Eye (tissue), 1 donor: ENCODE measurements at regions not wholly inside any gene's neighbourhood (a gene's known extent, or its start where the extent isn't known, plus 50 kb on each side); places are given as distances from the start of the nearest gene placed in this dataset.
A peak's percentile ranks its signal among the peaks of the same experiment; 100 is the strongest.
"Not testable (repeated sequence)": the region's sequence is repeated elsewhere in the genome, so short reads cannot be mapped to it uniquely, and the experiment has no call there.

Experiments used
- DNase-seq: peaks from one replicate; pipeline ENCODE4 v3.0.0-alpha.2; 2015

DNA sequence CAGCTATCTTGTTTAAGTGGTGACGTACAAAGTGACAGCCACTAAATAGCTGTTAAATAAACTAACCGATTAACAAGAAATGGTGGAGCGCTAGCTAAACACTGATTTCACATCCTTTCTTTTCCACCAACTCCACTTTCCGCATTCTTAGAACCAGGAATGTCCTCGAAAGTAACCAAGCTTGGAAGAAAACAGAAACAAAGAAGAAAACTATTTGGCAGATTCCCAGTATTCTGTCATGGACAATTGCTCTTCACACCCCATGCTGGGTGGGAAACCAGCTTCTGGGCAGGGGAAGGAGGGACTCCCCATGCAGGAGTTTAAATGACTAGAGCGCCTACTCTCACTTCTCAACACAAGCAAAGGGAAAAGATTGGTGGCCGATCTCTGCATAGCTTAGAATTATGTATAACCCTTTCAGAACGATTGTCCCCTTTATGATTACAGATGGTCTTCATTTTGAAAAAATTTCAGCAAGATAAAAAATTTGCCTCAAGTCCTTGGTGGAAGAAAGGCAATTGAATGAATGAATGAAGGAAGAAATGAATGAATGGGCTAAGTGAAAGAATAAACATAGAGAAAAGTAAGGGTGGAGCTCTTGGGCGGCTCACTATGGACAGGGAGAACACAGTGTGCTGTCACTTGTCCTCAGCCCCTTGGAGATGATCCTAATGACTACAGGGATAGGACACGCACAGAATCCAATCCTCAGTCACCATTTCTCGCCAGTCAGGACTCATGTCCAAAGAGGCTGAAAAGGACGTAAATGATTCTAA lies 148.7 kb upstream of the NEDD9 start:
- peak; percentile 33 for DNase-seq

DNA sequence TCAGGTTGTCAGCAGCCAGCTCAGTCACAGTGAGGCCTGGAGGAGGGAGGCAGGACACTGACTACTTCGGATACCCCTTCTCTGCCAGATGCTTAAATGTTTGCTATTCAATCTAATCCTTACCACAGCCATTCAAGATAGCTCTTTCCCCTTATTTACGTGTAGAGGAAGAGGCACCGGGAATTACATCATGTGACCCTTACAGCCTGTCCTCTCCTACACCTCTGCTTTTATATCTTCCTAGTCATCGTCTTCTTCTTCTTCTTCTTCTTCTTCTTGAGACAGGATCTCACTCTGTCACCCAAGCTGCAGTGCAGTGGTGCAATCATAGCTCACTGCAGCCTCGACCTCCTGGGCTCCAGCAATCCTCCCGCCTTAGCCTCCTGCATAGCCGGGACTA lies 148.1 kb upstream of the NEDD9 start:
- DNase-seq = no peak

DNA sequence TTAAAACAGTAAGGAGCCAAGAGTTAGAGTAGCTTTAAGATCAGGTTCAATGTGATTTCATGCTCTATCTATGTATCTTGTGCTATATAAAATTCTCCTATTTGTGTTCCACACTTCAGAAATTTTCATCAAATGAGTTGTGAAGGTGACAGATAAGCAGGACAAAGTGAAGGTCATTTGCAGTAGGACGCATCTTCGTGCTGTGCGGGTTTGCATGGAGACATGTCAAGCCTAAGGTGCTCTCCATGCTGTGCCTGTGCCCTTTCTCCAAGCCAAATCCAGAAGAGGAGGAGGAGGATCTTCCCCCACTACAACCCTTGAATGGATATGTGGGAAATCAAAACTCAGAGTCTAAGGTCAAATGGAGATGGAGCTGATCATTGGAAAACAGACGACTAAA lies 147.3 kb upstream of the NEDD9 start:
- DNase-seq = no peak

DNA sequence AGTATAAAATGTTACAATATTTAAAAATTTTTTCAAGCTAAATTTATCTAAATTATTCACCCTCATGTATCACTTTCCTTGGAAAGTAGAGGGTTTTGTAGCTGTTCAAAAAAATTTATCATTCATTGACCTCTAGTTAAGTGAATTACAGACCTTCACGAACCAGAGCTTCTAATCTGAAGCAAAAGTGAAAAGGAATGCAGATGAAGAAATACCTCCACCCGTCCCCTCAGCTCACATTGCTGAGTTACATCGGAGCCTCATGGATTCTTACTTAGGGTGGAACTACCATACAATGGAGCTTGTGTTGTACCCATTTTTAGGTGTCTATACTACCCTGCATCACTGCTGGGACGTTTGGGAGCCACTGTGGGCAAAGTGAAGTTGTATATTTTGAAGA lies 146.2 kb upstream of the NEDD9 start:
- no peak for DNase-seq

DNA sequence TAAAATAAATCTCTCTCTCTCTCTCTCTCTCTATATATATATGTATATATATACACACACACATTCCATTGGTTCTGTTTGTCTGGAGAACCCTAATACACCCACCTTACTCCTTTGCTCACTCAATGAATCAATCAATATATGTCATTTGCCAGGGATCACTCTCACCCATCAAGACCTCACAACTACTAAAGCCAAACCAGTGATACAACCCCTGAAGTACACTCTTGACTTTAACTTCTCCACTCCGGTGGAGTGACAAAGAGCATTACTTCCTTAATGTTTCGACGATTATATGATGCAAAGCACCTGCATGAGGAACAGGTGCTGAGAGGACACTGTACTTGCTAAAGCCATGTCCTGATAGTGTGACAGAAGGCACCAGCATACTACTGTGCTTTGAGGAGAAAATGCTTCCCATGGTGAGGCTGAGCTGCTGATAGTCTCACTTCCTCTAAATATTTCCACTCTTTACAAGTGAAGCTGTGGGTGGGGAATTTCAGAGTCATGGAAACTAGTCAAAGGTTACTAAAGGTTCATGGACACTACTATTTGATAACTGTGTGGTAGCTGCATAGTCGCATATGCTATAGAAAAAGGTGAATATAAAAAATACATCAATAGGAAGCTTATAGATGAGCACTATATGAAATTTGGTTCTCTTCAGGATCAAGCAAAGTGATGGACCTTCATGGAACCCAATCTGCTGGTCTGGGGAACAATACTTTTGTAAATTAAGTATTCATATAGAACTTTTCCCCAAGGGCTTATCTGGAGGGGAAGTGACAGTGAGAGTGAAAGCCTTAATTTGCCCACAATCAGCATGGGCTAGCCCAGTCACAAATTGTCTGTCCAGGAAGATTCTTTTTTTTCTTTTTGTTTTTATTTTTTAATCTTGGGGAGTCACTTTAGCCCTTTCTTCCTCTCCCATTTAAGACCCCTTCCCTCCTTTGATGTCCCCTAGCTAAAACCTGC lies 141.9 kb upstream of the NEDD9 start:
- DNase-seq = no peak

DNA sequence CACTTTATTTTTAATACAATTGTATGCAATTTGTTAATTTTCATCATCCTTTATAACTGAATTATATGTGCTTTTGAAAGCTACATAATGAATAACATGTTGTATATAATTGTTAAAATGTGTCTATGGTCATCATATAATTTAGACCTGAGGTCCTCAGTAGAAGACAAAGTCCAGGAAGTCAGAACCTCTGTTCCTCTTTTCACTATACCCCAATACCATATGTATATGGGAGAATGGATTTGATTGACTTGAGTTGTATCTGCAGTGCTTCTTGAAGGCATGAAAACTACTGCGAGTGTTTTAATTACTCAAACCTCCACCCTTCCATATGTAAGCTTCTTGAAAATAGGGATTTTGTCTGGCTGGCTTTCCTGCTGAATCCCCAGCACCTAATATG lies 140.7 kb upstream of the NEDD9 start:
- no peak for DNase-seq

DNA sequence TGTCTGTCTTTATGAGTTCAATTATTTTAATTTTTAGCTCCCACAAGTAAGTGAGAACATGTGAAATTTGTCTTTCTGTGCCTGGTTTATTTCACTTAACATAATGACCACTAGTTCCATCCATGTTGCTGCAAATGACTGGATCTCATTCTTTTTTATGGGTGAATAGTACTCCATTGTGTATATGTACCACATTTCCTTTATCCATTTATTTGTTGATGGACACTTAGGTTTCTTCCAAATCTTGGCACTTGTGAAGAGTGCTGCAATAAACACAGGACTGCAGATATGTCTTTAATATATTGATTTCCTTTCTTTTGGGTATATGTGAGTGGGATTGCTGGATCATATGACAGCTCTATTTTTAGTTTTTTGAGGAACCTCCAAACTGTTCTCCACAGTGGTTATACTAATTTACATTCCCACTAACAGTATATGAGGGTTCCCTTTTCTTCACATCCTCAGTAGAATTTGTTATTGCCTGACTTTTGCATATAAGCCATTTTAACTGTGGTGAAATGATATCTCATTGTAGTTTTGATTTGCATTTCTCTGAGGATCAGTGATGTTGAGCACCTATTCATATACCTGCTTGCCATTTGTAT lies 139.8 kb upstream of the NEDD9 start:
- not testable (repeated sequence) for DNase-seq

DNA sequence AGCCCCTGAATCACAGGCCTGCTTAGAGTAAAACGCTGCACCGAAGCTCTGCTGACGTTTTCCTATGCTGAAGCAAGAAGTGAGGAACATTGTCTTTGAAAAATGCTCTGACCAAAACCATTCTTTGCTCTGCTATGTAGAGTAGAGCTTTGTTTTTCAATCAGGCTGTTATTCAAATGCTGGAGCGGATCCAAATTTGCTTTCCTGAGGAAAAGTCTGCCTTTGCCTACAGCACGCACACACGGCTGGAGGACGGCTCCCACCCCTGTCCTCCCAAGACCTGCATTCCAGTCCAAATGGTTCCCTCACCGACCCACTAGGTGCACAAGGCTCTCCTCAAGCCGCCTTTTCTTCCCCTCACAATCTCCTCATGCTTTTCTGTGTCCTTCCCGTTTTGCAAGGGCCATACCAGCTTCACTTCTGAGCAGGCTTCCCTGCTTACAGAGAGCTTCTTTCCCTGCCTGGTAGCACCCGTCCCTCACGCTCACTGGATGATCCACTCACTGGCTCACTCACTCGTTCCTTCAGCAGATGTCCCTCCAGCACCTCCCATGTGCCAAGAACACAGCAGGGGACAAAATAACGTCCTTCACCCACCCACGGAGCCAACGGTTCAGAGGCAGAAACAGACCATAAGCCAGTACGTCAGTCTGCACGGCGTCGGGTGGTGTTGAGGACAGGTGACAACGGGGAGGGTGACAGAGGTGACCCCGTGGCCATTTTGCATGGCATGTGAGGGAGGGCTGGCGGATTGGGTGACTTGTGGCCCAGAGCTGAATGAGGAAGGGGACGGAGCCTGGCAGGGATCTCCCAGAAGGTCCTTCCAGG lies 137.9 kb upstream of the NEDD9 start:
- DNase-seq = no peak

DNA sequence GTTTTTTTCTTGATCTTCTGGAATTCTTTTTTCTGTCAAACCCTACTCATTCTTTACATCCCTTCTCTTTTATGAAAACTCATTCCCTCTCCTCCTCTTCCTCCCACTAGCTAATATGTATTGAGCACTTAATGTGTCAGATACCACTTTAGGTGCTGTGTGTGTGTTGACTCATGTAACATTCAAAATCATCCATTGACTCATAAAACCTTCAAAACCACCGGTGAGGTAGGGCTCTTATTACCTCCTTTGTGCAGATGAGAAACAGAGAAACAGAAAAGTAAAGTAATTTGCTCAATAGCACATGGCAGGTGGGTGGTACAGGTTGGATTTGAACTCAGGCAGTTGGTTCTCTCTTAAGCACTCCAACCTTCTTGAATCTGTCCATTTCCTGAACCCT lies 136.3 kb upstream of the NEDD9 start:
- DNase-seq = no peak

DNA sequence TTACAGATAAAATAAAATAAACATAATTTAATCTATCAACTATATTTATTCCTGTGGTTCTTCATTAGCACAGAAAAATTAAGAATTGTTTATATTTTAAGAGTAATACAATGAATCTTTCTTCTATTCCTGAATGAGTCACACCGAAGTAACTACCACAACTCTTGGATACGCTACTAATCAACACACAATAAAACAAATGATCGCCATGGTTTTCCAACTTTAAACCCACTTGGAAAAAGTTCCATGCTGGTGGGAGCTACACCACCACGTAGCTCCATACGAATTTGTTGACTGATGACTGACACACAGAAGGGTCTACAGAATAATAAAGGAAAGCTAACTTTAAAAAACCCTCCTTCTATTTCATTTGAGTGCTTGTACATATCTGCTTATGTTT lies 135.8 kb upstream of the NEDD9 start:
- no peak for DNase-seq

DNA sequence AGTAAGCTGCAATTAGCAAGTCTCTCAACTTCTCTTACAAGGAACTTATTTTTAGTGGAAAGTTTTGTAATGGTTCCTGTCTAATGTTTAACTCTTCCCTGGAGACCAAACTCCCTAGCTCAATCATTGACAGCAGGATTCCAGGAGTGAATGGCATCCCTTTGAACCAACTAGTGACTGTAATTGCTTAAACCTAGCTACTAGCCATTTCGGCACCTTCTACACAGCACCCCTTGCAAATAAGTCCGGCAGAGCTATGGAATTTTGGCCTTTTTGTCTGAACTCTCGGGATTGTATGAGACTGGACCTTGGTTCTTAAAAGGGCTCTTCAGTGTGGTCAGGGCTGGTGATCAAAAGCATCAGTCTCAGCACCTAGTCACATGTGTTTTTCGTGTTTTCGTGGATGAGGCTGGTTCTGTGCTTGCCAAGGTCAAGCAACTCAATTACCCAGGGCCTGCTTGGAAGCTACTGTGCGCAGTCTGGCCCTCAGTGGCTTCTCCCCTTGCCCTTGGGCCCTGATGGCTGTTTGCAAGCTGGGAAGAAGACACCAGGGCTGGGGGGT lies 135.3 kb upstream of the NEDD9 start:
- no peak for DNase-seq

DNA sequence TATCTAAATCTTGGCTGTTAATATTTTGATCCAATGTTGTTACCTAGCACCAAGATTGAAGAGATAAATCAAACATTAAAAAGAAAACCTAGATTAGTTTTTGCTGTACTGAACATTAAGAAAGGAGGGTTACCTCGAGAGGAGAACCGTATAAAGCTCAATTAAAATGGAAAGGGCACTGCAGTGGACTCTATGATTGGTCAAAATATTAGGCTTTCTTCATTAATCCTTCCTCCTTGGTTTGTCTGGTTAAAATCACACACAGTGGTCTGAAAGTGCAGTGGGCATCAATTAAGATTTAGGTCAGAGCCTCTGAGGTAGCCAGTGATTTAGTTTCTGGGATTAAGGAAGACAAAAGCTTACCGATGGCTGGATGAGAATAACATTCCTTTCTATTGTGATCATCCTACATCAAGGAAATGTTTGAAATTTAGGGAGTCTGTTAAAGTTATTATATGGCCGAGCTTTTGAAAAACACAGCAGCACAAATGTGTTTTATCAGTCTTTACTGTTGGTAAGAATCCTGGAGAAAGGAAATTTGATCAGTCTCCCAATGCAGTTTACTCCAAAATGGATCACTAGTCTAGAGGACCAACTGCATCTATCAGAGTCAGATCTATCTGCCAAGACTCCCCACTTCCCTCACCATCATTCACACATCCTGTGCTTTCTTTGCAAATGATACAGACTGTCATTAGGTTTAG lies 134.6 kb upstream of the NEDD9 start:
- peak; percentile 28 for DNase-seq

DNA sequence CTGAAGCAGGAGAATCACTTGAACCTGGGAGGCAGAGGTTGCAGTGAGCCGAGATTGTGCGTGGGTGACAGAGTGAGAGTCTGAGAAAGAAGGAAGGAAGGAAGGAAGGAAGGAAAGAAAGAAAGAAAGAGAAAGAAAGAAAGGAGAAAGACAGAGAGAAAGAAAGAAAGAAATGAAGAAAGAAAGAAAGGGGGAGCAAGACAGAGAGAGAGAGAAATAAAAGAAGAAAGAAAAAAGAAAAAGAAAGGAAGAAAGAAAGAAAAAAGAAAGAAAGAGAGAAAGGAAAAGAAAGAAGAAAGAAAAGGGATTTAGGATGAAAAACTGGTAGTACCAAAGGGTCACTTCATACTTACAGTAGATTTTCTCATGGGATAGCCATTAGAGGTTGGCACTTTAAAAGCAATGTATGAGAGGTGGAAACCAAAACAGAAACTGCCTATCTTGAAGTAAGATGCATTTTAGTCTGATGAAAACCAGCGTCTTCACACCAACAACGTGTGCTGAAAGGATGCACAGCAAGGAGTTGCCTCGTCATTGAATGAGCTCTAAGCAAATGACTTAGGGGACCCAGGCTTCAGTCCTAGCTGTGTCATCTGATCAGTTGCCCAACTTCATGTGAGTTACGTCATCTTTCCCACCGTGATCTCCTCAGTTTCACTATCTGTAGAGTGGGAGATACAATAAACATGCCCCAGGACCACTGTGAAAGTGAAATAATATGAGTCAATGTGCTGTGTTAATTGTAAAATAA lies 133.9 kb upstream of the NEDD9 start:
- DNase-seq = no peak

DNA sequence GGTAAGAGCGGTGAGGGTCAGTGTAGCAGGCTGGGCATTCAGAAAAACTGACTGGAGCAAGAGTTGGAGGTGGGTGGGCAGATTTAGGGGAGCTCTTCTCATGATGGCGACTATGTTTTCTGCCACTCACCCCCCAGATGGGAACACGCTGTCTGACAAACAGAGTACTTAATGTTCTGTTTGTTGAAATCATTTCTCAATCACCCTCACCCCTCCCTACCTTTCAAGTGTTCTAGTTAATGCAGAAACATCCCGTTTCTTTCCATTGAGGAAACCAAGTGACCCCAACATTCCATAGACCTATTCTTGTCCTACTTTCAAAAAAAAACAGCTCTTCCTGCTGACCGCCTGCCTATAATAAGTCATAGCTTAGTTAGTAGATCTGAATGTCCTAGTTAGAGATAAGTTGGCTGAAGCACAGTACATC lies 132.5 kb upstream of the NEDD9 start:
- DNase-seq = no peak

DNA sequence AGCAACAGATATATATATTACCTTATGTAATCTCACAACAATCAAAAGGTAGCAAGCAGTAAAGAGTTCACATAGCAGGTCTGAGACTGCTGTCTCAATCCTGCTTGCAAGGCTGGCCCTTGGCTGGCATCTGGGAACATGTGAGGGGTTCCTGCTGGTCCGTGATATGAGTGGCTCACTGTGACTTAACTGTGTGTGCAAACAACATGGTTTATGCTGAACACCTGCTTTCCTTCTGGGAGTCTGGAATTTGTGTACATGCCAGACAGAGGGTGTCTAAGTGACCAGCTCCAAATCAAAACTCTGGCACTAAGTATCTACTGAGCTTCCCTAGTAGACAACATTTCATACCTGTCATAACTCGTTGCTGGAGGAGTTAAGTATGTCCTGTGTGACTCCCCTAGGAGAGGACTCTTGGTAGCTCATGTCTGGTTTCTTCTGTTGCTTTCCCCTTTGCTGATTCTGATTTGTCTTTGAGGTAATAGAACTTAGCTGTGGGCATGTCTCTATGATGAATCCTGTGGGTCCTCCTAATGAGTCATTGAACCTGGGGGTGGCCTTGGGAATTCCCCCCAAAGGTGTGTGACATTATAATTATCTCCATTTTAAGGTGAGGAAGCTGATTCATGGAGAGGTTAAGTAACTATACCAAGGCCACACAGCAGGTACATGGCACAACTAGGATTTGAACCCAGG lies 131.6 kb upstream of the NEDD9 start:
- DNase-seq = no peak

DNA sequence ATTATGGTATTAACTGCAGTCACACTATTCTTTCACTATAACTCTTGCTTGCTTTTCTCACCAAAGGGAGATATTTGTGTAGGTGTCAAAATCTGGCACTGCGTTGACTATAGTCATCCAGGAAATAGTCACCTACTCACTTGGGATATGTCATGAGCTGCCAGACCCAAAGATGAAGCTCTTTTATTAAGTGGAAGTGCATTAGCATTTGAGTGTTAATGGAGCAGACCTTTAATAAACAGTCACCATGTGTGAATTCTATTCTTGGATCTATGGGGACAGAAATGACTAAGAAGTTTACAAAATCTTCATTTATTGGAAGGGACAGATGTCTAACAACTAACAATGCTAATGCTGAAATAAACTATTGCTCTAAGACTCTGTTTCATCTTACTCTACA lies 130.1 kb upstream of the NEDD9 start:
- no peak for DNase-seq

DNA sequence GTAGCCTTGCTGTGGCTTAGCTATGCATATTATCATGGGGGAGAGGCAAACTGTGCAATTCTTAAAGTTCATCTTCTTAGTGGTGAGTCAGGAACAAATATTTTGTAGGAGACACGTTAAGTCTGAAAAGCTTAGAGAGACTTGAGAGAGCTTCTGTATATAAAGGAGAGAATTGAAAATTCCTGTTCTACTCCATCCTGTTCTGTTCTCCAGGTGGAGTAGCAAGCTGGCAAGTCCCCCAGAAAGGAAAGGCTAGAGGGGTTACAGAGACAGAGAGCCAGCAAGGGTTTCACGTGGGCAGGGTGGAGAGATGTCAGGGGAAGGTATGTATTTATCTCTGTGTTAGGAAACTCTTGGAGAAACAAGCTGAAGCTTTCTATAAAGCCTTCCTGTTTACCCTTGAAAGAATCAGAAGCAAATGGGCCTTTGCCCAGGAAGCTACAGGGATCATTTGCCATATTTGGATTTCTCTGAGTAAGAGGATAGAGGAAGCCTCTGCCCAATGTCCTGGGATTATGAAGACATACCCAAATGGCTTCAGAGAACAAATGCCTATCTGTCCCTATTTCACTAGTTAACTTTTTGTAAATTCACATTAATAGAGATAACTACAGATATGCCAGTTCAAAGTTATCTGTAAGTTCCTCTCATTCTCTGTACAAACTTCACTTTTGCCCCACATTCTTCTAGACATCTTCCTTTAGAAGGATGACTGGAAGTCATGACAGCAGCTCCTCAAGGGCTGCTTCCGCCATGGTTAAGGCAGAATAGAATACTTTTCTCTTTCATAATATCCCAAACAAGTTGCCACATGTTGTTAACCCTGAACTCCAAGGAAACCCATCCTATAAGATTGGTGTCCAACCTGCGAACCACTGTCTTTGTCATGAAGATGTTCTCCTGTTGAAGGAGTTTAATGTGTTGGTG lies 126.7 kb upstream of the NEDD9 start:
- DNase-seq = no peak

DNA sequence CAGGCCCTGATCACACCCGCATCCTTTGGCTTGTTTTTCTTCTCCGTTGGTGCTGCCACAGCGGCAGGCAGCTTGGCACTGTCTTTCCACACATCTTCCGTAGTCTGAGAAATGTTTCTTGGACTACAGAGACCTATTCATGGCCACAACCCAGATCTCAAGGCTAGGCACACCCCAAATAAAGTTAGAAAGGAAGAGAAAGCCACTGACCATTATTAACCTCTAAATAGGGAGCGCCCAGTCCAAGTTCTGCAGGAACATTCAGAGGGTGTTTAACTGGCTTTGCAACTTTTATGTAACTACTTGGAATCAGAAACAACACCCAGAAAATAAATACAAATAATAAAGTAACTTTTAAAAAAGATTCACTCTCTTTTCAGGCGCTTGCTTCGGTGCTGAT lies 124.8 kb upstream of the NEDD9 start:
- DNase-seq = no peak
